Panc1 (cell line): ENCODE measurements at regions not wholly inside any gene's neighbourhood (a gene's known extent, or its start where the extent isn't known, plus 50 kb on each side); places are given as distances from the start of the nearest gene placed in this dataset.

ENCODE experiments used
- ATAC-seq: fragments of 200-7000 bp; cut with Tn5 transposase; 2 replicates; pipeline ENCODE4 v1.9.1; 2020; ENCODE audit warnings: mild to moderate bottlenecking, moderate library complexity
- BruUV-seq: library from RNA; stranded (reverse); fragments of 400-500 nt; replicated peaks from 2 replicates; lab custom pipeline; 2021; lab: Mats Ljungman, UMichigan
- CTCF ChIA-PET: fragments of 300-600 bp; sonication (Branson Sonifier 250); formaldehyde crosslinking; loops from one replicate; lab custom pipeline; 2022; ENCODE audit warnings: antibody characterized with exemption; lab: Charles Lee
- POLR2A ChIA-PET: fragments of 300-600 bp; sonication (Branson Sonifier 250); formaldehyde crosslinking; loops from one replicate; lab custom pipeline; 2022; ENCODE audit warnings: antibody characterized with exemption; lab: Charles Lee
- DNase-seq: peaks from one replicate; pipeline ENCODE4 v3.0.0-alpha.2; 2010; ENCODE audit warnings: low read depth, low spot score
- H3K27ac ChIP-seq: 2 replicates; pipeline ENCODE4 v1.5.1; 2011; ENCODE audit warnings: mild to moderate bottlenecking, low read length, inconsistent platforms
- H3K27me3 ChIP-seq: fragments of 200-500 bp; sonication (Bioruptor generic); 2 replicates; pipeline ENCODE4 v1.6.0; 2014; ENCODE audit warnings: low read length, inconsistent platforms; ENCODE audit not compliant: control insufficient read depth, insufficient read depth
- H3K36me3 ChIP-seq: fragments of 200-500 bp; sonication (Bioruptor generic); 2 replicates; pipeline ENCODE4 v1.5.1; 2014; ENCODE audit warnings: inconsistent platforms, mild to moderate bottlenecking, low read length, moderate library complexity; ENCODE audit not compliant: control insufficient read depth, insufficient read depth
- H3K4me1 ChIP-seq: 2 replicates; pipeline ENCODE4 v1.5.1; 2011; ENCODE audit warnings: inconsistent platforms, mild to moderate bottlenecking, low read length, moderate library complexity; ENCODE audit not compliant: control insufficient read depth, insufficient read depth
- H3K4me3 ChIP-seq, 2 experiments: 2 replicates each; pipeline ENCODE4 v1.5.1; 2011 to 2012; ENCODE audit warnings: low read depth in 2 of 2, low read length in 2 of 2, mild to moderate bottlenecking in 2 of 2, inconsistent platforms in 1 of 2, moderate library complexity in 1 of 2
- H3K9me3 ChIP-seq: fragments of 200-500 bp; sonication (Bioruptor generic); 2 replicates; pipeline ENCODE4 v1.5.1; 2014; ENCODE audit warnings: low read depth, mild to moderate bottlenecking, inconsistent platforms, low read length, moderate library complexity; ENCODE audit not compliant: control insufficient read depth, insufficient read depth
- CTCF ChIP-seq: fragments of 450-650 bp; IDR thresholded peaks from 2 replicates; pipeline ENCODE4 v1.5.1; 2017; ENCODE audit warnings: mild to moderate bottlenecking
- POLR2AphosphoS5 ChIP-seq: IDR thresholded peaks from 2 replicates; pipeline ENCODE4 v1.6.1; 2012; ENCODE audit warnings: mild to moderate bottlenecking, low read depth, low read length, moderate library complexity
- REST ChIP-seq, 2 experiments: IDR thresholded peaks; 2 replicates each; pipeline ENCODE4 v1.6.1; 2011 to 2012; ENCODE audit warnings: low read depth in 2 of 2, control low read depth in 1 of 2, low read length in 1 of 2, mild to moderate bottlenecking in 1 of 2, moderate library complexity in 1 of 2; ENCODE audit not compliant: insufficient read depth in 1 of 2
- SIN3A ChIP-seq: IDR thresholded peaks from 2 replicates; pipeline ENCODE4 v1.6.1; 2012; ENCODE audit warnings: low read depth, mild to moderate bottlenecking, low read length, moderate library complexity, borderline replicate concordance; ENCODE audit not compliant: insufficient read depth
- TCF7L2 ChIP-seq: IDR thresholded peaks from 2 replicates; pipeline ENCODE4 v1.6.1; 2011; ENCODE audit warnings: mild to moderate bottlenecking, low read depth, low read length, inconsistent platforms
- in situ Hi-C: cut with HindIII; loops from 2 replicates; pipeline ENCODE4 v1.10.0; 2016; ENCODE audit warnings: low sequenced_read_pairs, low pct_unique_long_range_greater_than_20kb
- intact Hi-C: fragments of 100-400 bp; cut with micrococcal nuclease; formaldehyde crosslinking; loops from one replicate; pipeline ENCODE4 v1.10.0; 2022; ENCODE audit not compliant: unreplicated experiment

- ChIA-PET CTCF (no interaction called here), POLR2A (no interaction called here)
- Histone ChIP-seq H3K36me3 (no peaks in the 10 kb centered on the region), H3K9me3 (no peaks in the 10 kb centered on the region), H3K27me3 (no peaks in the 10 kb centered on the region), H3K4me1 (no peaks in the 10 kb centered on the region), H3K4me3 (no peak overlapping the region), H3K27ac (no peak overlapping the region)
- in situ Hi-C loops (no loop called here), intact Hi-C loops (no loop called here)
- TF ChIP-seq SIN3A = no peak
- TF ChIP-seq TCF7L2 = no peak
- no peak for TF ChIP-seq CTCF
- TF ChIP-seq POLR2AphosphoS5 = no peak
- TF ChIP-seq REST (IDR thresholded peaks at IDR 0.05; ENCODE audit: insufficient read depth in 1 of 2, low read depth in 2 of 2, low read length in 1 of 2) = no peak
- DNase-seq = no peak
- no peak for ATAC-seq
- no TSS peak for BruUV-seq
Measured at GRCh38 chr5:111645303-111645838, 111.6 kb downstream of the NREP start.

GRCh38 chr5:111643499-111643898 is 113.5 kb downstream of the NREP start:
- ChIA-PET POLR2A (no interaction called here), CTCF (no interaction called here)
- no peaks in the 10 kb centered on the region for H3K9me3 ChIP-seq
- in situ Hi-C loops = no loop called here
- DNase-seq = no peak
- no peak for ATAC-seq
- no peak overlapping the region for H3K27ac ChIP-seq
- no peaks in the 10 kb centered on the region for H3K36me3 ChIP-seq
- intact Hi-C loops = no loop called here
- H3K4me3 ChIP-seq = no peak overlapping the region
- no peaks in the 10 kb centered on the region for H3K4me1 ChIP-seq
- H3K27me3 ChIP-seq = no peaks in the 10 kb centered on the region
- TF ChIP-seq SIN3A = no peak
- no peak for TF ChIP-seq TCF7L2
- TF ChIP-seq REST (IDR thresholded peaks at IDR 0.05; ENCODE audit: insufficient read depth in 1 of 2, low read depth in 2 of 2, low read length in 1 of 2) = no peak
- no peak for TF ChIP-seq POLR2AphosphoS5
- TF ChIP-seq CTCF = no peak
- BruUV-seq = no TSS peak
